HCT116 (cell line): ENCODE measurements at regions not wholly inside any gene's neighbourhood (a gene's known extent, or its start where the extent isn't known, plus 50 kb on each side); places are given as distances from the start of the nearest gene placed in this dataset.

Experiments used
- EZH2 ChIP-seq: fragments of 200-600 bp; sonication (generic); IDR thresholded peaks from 2 replicates; pipeline ENCODE4 v1.6.1; 2017; ENCODE audit warnings: antibody characterized with exemption, mixed run types
- EZH2phosphoT487 ChIP-seq: fragments of 200-600 bp; IDR thresholded peaks from 2 replicates; pipeline ENCODE4 v1.6.1; 2018; ENCODE audit warnings: antibody characterized with exemption, borderline replicate concordance
- JUND ChIP-seq: IDR thresholded peaks from 2 replicates; pipeline ENCODE4 v1.6.1; 2012
- POLR2A ChIP-seq: IDR thresholded peaks from 2 replicates; pipeline ENCODE4 v1.7.0; 2011; ENCODE audit warnings: borderline replicate concordance; ENCODE audit not compliant: insufficient read depth, insufficient read length; ENCODE audit errors: extremely low read depth
- POLR2AphosphoS5 ChIP-seq: IDR thresholded peaks from 2 replicates; pipeline ENCODE4 v1.6.1; 2011; ENCODE audit warnings: mild to moderate bottlenecking, low read depth, low read length, moderate library complexity
- RAD21 ChIP-seq: IDR thresholded peaks from 2 replicates; pipeline ENCODE4 v1.6.1; 2012; ENCODE audit warnings: low read depth, mild to moderate bottlenecking
- SP1 ChIP-seq: IDR thresholded peaks from 2 replicates; pipeline ENCODE4 v1.6.1; 2012; ENCODE audit warnings: low read depth
- SRF ChIP-seq: IDR thresholded peaks from 2 replicates; pipeline ENCODE4 v1.6.1; 2012; ENCODE audit warnings: low read depth
- TCF7L2 ChIP-seq: IDR thresholded peaks from 2 replicates; pipeline ENCODE4 v1.7.0; 2011; ENCODE audit warnings: borderline replicate concordance, inconsistent platforms; ENCODE audit not compliant: insufficient read depth, insufficient read length; ENCODE audit errors: extremely low read depth
- YY1 ChIP-seq: IDR thresholded peaks from 2 replicates; pipeline ENCODE4 v1.6.1; 2011; ENCODE audit warnings: low read length, low read depth, moderate library complexity, mild to moderate bottlenecking; ENCODE audit not compliant: insufficient replicate concordance; ENCODE audit errors: extremely low read depth
- TF ChIP-seq, protein P1 (sequence below), 3 experiments: fragments of 200-600 bp in 1 of 3; sonication (generic) in 1 of 3; IDR thresholded peaks in 2 of 3; conservative IDR thresholded peaks in 1 of 3; 2 replicates each; pipeline ENCODE4 v1.5.1; 2012 to 2017; ENCODE audit warnings: low read depth in 2 of 3, low read length in 2 of 3, antibody characterized with exemption in 1 of 3, borderline replicate concordance in 1 of 3, control low read depth in 1 of 3, mild to moderate bottlenecking in 1 of 3, mixed read lengths in 1 of 3, mixed run types in 1 of 3, moderate library complexity in 1 of 3; ENCODE audit not compliant: insufficient read depth in 1 of 3
- TF ChIP-seq, protein P2 (sequence below): IDR thresholded peaks from 2 replicates; pipeline ENCODE4 v1.6.1; 2011; ENCODE audit warnings: mild to moderate bottlenecking, low read length, moderate library complexity; ENCODE audit not compliant: insufficient replicate concordance; ENCODE audit errors: extremely low read depth
- TF ChIP-seq, protein P3 (sequence below): IDR thresholded peaks from 2 replicates; pipeline ENCODE4 v1.6.1; 2012; ENCODE audit warnings: low read depth

DNA sequence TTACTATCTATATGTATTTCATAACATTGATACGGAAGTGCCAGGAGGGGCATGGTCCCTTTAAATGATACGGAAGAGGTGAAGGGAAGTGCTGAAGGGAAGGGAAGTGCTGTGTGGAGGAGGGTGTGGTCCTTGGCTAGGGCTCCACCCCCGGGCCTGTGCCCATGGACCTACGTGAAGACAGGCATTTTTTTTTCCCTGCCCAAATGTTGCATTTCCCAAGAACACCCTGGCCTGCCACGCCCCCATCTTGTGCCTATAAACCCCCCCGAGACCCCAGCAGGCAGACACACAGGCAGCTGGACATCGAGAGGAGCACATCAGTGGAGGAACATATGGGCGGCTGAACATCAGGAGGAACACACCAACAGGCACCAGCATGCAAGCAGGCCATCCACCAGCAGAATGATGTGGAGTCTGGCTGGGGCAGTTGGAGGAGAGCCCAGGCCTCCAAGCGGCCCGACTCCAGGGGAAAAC is 134.1 kb downstream of the SLC41A2 start:
- TF ChIP-seq, protein P1, sequence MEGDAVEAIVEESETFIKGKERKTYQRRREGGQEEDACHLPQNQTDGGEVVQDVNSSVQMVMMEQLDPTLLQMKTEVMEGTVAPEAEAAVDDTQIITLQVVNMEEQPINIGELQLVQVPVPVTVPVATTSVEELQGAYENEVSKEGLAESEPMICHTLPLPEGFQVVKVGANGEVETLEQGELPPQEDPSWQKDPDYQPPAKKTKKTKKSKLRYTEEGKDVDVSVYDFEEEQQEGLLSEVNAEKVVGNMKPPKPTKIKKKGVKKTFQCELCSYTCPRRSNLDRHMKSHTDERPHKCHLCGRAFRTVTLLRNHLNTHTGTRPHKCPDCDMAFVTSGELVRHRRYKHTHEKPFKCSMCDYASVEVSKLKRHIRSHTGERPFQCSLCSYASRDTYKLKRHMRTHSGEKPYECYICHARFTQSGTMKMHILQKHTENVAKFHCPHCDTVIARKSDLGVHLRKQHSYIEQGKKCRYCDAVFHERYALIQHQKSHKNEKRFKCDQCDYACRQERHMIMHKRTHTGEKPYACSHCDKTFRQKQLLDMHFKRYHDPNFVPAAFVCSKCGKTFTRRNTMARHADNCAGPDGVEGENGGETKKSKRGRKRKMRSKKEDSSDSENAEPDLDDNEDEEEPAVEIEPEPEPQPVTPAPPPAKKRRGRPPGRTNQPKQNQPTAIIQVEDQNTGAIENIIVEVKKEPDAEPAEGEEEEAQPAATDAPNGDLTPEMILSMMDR (IDR thresholded peaks at IDR 0.05 in 2 of 3, conservative IDR thresholded peaks at IDR 0.05 in 1 of 3; ENCODE audit: borderline replicate concordance in 1 of 3, insufficient read depth in 1 of 3, low read depth in 2 of 3, low read length in 2 of 3), result no peak
- TF ChIP-seq POLR2A (no peak), SRF (no peak), TCF7L2 (no peak), POLR2AphosphoS5 (no peak), EZH2phosphoT487 (no peak), EZH2 (no peak), RAD21 (no peak), JUND (no peak), SP1 (0 out of 2 replicates have a peak, but pooled peaks have one; percentile 10), YY1 (no peak)
- TF ChIP-seq, protein P2, sequence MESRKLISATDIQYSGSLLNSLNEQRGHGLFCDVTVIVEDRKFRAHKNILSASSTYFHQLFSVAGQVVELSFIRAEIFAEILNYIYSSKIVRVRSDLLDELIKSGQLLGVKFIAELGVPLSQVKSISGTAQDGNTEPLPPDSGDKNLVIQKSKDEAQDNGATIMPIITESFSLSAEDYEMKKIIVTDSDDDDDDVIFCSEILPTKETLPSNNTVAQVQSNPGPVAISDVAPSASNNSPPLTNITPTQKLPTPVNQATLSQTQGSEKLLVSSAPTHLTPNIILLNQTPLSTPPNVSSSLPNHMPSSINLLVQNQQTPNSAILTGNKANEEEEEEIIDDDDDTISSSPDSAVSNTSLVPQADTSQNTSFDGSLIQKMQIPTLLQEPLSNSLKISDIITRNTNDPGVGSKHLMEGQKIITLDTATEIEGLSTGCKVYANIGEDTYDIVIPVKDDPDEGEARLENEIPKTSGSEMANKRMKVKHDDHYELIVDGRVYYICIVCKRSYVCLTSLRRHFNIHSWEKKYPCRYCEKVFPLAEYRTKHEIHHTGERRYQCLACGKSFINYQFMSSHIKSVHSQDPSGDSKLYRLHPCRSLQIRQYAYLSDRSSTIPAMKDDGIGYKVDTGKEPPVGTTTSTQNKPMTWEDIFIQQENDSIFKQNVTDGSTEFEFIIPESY, result no peak
- TF ChIP-seq, protein P3, sequence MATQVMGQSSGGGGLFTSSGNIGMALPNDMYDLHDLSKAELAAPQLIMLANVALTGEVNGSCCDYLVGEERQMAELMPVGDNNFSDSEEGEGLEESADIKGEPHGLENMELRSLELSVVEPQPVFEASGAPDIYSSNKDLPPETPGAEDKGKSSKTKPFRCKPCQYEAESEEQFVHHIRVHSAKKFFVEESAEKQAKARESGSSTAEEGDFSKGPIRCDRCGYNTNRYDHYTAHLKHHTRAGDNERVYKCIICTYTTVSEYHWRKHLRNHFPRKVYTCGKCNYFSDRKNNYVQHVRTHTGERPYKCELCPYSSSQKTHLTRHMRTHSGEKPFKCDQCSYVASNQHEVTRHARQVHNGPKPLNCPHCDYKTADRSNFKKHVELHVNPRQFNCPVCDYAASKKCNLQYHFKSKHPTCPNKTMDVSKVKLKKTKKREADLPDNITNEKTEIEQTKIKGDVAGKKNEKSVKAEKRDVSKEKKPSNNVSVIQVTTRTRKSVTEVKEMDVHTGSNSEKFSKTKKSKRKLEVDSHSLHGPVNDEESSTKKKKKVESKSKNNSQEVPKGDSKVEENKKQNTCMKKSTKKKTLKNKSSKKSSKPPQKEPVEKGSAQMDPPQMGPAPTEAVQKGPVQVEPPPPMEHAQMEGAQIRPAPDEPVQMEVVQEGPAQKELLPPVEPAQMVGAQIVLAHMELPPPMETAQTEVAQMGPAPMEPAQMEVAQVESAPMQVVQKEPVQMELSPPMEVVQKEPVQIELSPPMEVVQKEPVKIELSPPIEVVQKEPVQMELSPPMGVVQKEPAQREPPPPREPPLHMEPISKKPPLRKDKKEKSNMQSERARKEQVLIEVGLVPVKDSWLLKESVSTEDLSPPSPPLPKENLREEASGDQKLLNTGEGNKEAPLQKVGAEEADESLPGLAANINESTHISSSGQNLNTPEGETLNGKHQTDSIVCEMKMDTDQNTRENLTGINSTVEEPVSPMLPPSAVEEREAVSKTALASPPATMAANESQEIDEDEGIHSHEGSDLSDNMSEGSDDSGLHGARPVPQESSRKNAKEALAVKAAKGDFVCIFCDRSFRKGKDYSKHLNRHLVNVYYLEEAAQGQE, result no peak
